Epidermal melanocyte (primary cell): ENCODE measurements at regions not wholly inside any gene's neighbourhood (a gene's known extent, or its start where the extent isn't known, plus 50 kb on each side); places are given as distances from the start of the nearest gene placed in this dataset.
"Not testable (repeated sequence)": the region's sequence is repeated elsewhere in the genome, so short reads cannot be mapped to it uniquely, and the experiment has no call there.

ENCODE experiments used
- DNase-seq: peaks from one replicate; pipeline ENCODE4 v3.0.0; 2011; ENCODE audit warnings: low spot score; ENCODE audit not compliant: insufficient read length

GRCh38 chr20:48241482-48241881 lies 456.2 kb upstream of the SULF2 start:
- no peak for DNase-seq

- DNase-seq: no peak
Observed at GRCh38 chr20:48238781-48239180, 453.5 kb upstream of the SULF2 start.

- DNase-seq: no peak
Observed at GRCh38 chr20:48238326-48238725, 453.0 kb upstream of the SULF2 start.

DNA sequence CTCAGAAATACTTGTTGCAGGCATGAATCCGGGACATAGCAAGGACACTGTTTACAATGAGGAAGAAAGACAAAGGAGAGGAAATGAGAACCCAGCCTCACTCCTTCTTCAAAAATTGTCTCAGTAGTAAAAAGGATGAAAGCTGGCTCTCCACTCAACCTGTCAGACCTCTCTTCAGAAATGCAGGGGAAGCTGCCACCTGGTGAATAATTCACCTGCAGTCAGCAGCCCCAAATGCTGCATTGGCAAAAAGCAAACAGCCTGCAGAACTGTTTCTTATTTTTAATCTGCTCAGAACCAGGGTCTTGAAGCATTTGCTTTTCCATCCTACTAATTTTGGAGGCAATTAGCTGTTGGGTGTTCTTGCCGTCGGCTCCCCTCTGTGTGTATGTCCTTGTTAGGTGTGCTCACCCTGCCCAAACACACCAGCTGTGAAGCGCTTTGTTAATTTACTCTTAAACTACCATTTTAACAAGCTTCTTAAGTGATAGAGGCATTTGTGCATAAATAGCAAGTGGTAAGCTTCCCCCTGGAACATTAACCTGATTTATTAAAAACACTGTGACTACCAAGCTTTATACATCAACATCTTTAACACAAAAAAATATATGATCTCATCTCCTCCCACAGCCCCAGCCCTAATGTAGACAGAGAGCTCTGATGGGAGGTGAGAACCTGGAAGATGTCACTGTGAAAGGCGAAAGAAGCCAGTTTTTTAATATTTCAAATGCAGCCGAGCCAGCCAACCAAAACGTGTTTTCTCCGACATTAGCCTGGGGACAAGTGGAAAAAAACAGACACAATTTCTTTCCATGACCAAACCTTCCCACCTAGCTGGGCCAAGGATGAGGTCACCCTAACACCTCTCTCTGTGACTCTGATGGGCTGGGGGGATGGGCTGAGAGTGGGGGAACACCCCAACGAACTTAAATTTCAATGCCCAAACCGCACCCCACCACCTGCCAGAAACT lies 451.0 kb upstream of the SULF2 start:
- no peak for DNase-seq

DNA sequence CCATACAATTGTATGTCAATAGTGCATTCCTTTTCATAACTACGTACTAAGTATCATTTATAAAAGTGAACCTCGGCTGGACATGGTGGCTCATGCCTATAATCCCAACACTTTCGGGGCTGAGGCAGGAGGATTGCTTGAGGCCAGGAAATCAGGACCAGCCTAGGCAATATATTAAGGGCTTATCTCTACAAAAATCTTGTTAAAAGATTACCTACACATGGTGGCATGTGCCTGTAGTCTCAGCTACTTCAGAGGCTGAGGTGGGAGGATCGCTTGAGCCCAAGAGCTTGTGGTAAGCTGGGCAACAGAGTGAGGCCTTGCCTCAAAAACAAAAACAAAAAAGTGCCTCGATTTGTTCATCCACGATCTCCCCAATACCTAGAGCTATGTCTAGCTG lies 449.7 kb upstream of the SULF2 start:
- DNase-seq: no peak

- no peak for DNase-seq
Observed at GRCh38 chr20:48231253-48231930, 446.1 kb upstream of the SULF2 start.

- DNase-seq: no peak
Observed at GRCh38 chr20:48230216-48230615, 444.9 kb upstream of the SULF2 start.

- no peak for DNase-seq
Observed at GRCh38 chr20:48227381-48227780, 442.1 kb upstream of the SULF2 start.

DNA sequence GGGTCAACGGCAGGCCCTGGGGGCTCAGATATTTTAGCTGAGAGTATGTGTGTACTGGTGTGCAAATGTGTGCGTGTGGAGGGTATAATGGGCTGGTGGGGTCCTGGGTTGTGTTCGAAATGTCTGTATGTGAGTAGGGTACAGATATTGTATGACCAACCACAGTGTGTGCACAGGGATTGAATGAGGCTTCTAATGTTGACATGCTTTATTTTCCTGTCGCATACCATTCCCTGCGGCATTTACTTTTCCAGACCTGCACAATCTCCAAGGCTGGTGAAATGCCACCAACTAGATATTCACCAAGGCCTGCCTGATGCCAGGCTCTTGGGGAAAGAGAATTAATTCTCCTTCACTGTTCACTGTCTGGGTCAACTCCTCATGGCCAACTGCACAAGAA lies 441.4 kb upstream of the SULF2 start:
- DNase-seq: no peak

DNA sequence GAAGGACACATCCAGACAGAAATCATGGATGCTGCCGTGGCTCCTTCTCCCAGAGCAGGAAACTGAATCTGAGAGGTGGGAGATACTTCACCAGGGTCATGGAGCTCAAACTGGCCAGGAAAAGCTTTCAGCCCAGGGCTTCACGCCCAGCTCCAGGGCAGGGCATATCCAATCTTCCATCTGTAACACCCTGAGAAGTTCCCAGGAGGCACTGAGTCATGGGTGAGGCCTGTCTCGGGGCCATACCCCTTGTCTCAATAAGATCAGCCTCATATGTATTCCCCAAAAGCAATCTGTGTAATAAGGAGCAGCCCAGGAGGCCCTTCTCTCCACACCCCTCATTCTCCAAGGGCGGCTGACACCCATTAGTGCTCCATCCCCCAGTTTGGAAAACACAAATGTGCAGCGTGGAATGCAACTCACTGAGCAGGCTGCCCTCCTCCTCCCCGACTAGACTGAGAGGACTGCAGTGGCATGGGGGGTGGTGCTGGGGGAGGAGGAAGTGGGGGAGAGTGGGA lies 439.3 kb upstream of the SULF2 start:
- no peak for DNase-seq

GRCh38 chr20:48223715-48224114 lies 438.4 kb upstream of the SULF2 start:
- no peak for DNase-seq

- DNase-seq: no peak
Observed at GRCh38 chr20:48222595-48223180, 437.4 kb upstream of the SULF2 start.

GRCh38 chr20:48220033-48220633 lies 434.9 kb upstream of the SULF2 start:
- no peak for DNase-seq

DNA sequence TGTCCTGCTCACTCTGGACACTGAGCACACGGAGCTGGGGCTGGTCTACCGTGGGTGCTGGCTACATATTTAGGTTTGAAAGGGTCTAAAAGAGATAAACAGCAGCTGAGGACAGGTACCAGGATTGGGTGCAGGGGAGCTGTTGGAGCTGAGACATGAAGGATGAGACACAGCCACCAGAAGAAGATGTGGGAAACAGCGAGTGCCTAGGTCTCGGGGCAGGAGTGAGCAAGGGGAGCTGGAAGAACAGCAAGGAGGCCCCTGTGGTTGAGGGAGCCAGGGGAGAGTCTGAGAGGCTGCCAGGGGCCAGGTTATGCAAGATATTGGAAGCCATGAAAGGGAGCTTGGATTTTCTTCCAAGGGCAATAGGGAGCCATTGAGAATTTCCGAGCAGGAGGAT lies 434.0 kb upstream of the SULF2 start:
- DNase-seq: no peak

DNA sequence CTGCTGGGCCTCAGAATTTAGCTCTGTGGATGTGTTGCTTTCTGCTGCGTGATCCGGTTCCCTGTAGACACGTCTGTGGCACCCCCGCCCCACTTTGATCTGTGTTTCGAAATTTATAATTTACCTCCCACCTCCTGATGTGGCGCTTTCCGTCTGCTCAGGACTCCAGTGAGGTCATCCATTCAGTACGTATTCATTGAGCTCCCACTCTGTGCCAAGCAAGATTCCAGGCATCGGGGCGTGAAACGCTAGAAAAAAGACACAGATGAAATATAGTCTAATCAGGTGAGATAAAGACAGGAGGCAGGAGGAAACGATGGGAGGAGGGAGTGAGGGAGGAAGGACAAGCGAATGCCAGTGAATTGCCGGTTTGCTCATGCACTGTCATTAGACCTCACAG lies 431.9 kb upstream of the SULF2 start:
- DNase-seq: no peak

- no peak for DNase-seq
Observed at GRCh38 chr20:48215536-48215935, 430.3 kb upstream of the SULF2 start.

GRCh38 chr20:48214601-48215000 lies 429.3 kb upstream of the SULF2 start:
- no peak for DNase-seq

DNA sequence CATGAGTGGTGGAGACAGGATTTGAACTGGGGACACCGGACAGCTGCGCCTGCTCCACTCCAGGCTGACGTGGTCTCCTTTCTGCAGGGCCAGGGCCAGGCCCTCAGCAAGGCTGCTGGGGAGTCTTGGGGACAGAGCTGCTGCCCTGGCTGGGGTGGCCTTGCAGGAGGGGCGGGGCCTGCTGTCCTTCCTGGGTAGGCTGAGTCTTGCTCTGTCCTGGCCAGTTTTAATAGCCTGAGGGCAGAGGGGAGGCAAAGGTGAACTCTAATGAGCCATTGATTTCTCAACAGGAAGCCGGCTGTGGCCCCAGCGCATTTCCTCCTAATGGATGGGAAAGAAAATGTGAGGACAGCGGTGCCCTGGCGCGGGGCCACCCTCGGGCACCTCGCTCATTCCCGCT lies 428.4 kb upstream of the SULF2 start:
- not testable (repeated sequence) for DNase-seq

DNA sequence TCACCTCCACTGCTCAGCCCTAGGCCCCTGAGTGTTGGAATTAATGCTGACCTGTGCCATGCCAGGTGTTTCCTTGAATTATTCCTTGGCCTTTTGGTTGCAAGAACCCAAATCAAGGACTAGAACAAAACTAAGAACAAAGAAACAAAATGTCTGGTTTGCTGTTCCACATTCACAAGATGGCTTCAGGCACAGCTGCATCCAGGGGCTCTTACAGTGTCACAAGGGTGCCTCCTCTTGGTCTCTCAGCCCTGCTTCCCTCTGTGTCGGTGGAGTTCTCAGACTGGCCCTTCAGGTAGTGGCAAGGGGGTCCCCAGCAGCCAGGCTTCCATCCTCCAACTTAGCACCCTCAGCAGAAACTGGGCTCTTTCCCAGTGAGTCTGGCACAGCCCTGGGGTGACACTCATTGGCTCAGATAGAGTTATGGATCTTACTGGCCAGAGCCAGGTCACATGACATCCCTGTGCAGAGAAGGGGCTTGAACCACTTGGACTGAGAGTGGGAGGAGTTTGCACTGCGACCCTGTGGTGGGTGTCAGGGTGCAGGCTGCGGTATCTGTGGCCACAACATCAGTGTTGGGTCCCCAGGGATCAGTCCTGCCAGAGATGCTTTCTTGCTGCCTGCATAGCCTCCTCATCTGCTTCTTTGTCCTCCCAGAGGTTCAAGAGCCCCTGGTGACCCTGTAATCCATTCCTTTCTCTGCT lies 427.7 kb upstream of the SULF2 start:
- DNase-seq: no peak

DNA sequence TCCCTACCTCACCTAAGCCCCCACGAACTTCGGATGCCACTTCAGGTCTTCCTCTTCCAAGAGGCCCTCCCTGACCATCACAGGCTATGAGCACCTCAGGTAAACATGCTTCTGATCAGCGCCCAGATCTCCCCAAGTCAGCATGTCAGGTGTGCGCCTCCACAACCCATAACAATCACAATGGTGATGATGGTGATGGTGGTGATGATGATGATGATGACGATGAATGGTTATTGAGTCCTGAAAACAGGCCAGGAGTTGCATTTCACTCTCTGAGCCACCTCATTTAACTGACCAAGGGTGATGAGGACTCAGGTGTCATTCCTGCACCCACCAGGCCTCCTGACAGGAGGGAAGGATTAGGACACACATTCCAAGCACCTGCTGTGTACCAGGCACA lies 426.6 kb upstream of the SULF2 start:
- DNase-seq: no peak

- DNase-seq: no peak
Observed at GRCh38 chr20:48211238-48211637, 426.0 kb upstream of the SULF2 start.
